Testis (tissue), 2 donors: ENCODE measurements at regions not wholly inside any gene's neighbourhood (a gene's known extent, or its start where the extent isn't known, plus 50 kb on each side); places are given as distances from the start of the nearest gene placed in this dataset.

Experiments
- CTCF ChIP-seq, 3 experiments: fragments of 450-650 bp in 2 of 3; fragments of 200-600 bp in 1 of 3; sonication (generic) in 1 of 3; IDR thresholded peaks; one replicate each; pipeline ENCODE4 v1.5.1; 2016 to 2019; ENCODE audit warnings: antibody characterized with exemption in 3 of 3, mild to moderate bottlenecking in 2 of 3, moderate library complexity in 1 of 3
- POLR2A ChIP-seq: fragments of 450-650 bp; IDR thresholded peaks from one replicate; pipeline ENCODE4 v1.6.1; 2017; ENCODE audit warnings: antibody characterized with exemption, mild to moderate bottlenecking, moderate library complexity

GRCh38 chr4:133584714-133585113 is 435.6 kb downstream of the PCDH10 start:
- TF ChIP-seq CTCF (IDR thresholded peaks at IDR 0.05): no peak
- TF ChIP-seq POLR2A: no peak
